ENCODE measurements at regions not wholly inside any gene's neighbourhood (a gene's known extent, or its start where the extent isn't known, plus 50 kb on each side); places are given as distances from the start of the nearest gene placed in this dataset.

GRCh38 chr4:148563684-148564083 lies 121.5 kb upstream of the NR3C2 start:
- TF ChIP-seq, protein P1, sequence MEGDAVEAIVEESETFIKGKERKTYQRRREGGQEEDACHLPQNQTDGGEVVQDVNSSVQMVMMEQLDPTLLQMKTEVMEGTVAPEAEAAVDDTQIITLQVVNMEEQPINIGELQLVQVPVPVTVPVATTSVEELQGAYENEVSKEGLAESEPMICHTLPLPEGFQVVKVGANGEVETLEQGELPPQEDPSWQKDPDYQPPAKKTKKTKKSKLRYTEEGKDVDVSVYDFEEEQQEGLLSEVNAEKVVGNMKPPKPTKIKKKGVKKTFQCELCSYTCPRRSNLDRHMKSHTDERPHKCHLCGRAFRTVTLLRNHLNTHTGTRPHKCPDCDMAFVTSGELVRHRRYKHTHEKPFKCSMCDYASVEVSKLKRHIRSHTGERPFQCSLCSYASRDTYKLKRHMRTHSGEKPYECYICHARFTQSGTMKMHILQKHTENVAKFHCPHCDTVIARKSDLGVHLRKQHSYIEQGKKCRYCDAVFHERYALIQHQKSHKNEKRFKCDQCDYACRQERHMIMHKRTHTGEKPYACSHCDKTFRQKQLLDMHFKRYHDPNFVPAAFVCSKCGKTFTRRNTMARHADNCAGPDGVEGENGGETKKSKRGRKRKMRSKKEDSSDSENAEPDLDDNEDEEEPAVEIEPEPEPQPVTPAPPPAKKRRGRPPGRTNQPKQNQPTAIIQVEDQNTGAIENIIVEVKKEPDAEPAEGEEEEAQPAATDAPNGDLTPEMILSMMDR (IDR thresholded peaks at IDR 0.05), result no peak
- no peak for TF ChIP-seq POLR2A (IDR thresholded peaks at IDR 0.05)
